Tibial nerve (tissue), 4 donors: ENCODE measurements at regions not wholly inside any gene's neighbourhood (a gene's known extent, or its start where the extent isn't known, plus 50 kb on each side); places are given as distances from the start of the nearest gene placed in this dataset.

Source experiments
- CTCF ChIP-seq, 5 experiments: fragments of 200-600 bp in 3 of 5; fragments of 450-650 bp in 2 of 5; sonication (generic) in 3 of 5; IDR thresholded peaks; one replicate each; pipeline ENCODE4 v1.5.1; 2016 to 2019; ENCODE audit warnings: antibody characterized with exemption in 5 of 5, mild to moderate bottlenecking in 3 of 5, moderate library complexity in 2 of 5
- EP300 ChIP-seq, 2 donors: sonication (generic); formaldehyde crosslinking; IDR thresholded peaks; one replicate each; pipeline ENCODE4 v1.6.1; 2017; ENCODE audit warnings: antibody characterized with exemption in 2 of 2, mild to moderate bottlenecking in 1 of 2
- POLR2A ChIP-seq, 2 donors: fragments of 450-650 bp; IDR thresholded peaks; one replicate each; pipeline ENCODE4 v1.6.1; 2017; ENCODE audit warnings: antibody characterized with exemption in 2 of 2, mild to moderate bottlenecking in 2 of 2, moderate library complexity in 2 of 2

DNA sequence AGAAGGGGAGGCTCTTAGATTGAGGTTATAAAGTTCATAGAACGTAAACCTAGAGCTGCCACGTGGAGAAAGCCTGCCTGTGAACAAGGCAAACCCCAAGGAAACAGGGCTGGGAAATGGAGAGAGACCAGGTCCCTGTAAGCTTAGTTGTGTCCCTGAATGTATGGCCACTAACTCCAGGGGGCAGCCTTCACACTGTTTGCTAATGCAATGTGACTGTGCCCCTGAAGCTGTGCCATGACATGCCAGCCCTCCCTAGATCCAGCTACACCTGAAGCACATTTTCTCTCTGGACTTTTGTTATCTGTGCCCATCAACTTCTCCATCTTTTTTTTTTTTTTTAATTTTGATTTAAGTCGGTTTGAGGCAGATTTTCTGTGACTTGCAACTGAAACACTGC, 60.6 kb upstream of the TMCC3 start:
- peak in 1 of 5 experiments; percentile 20 for TF ChIP-seq CTCF (IDR thresholded peaks at IDR 0.05)
- no peak for TF ChIP-seq POLR2A (IDR thresholded peaks at IDR 0.05)
- no peak for TF ChIP-seq EP300 (IDR thresholded peaks at IDR 0.05)
